ENCODE measurements at regions not wholly inside any gene's neighbourhood (a gene's known extent, or its start where the extent isn't known, plus 50 kb on each side); places are given as distances from the start of the nearest gene placed in this dataset.
A peak's percentile ranks its signal among the peaks of the same experiment; 100 is the strongest.

- DNase-seq (no peak), ATAC-seq (no peak)
- no peaks in the 10 kb centered on the region for H3K4me1 ChIP-seq
- no peaks in the 10 kb centered on the region for H3K27me3 ChIP-seq
- TF ChIP-seq POLR2A (IDR thresholded peaks at IDR 0.05) = no peak
- TF ChIP-seq CTCF (IDR thresholded peaks at IDR 0.05) = no peak
- no peaks in the 10 kb centered on the region for H3K36me3 ChIP-seq (replicated peaks in 1 of 2; ENCODE audit: insufficient read depth in 1 of 2, low read depth in 2 of 2)
- no peak overlapping the region for H3K27ac ChIP-seq
- H3K4me3 ChIP-seq = no peak overlapping the region
- intact Hi-C loops (cut with DNase I) = no loop called here
- H3K9me3 ChIP-seq = no peaks in the 10 kb centered on the region
These were observed 69.2 kb upstream of the TBC1D5 start for GRCh38 chr3:17811646-17812045.

GRCh38 chr3:17810759-17811158, 68.3 kb upstream of the TBC1D5 start:
- H3K4me3 ChIP-seq = no peak overlapping the region
- no peaks in the 10 kb centered on the region for H3K27me3 ChIP-seq
- no peaks in the 10 kb centered on the region for H3K4me1 ChIP-seq
- no peak for ATAC-seq
- intact Hi-C loops (cut with DNase I) = no loop called here
- peak in 4 of 7 experiments; percentile 36 to 46 (median 46) for TF ChIP-seq CTCF (IDR thresholded peaks at IDR 0.05)
- no peak for TF ChIP-seq POLR2A (IDR thresholded peaks at IDR 0.05)
- no peak for DNase-seq
- no peaks in the 10 kb centered on the region for H3K36me3 ChIP-seq (replicated peaks in 1 of 2; ENCODE audit: insufficient read depth in 1 of 2, low read depth in 2 of 2)
- no peak overlapping the region for H3K27ac ChIP-seq
- no peaks in the 10 kb centered on the region for H3K9me3 ChIP-seq

DNA sequence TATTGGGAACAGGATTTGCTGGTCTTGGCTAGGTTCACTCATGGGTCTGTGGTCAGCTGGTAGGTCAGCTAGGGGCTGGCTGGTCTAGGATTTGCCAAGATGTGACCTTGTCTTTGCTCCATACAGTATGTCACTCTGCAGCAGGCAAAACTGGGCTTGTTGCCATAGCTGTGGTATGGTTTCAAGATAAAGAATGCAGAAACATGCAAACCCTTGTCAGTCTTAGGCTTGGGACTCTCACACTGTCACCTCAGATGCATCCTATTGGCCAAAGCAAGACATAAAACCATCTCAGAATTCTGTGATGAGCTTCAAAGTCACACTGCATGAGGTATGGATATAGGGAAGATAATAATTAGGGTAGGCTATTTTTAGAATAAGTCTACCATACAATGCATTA, 66.6 kb upstream of the TBC1D5 start:
- Histone ChIP-seq H3K27me3 (no peaks in the 10 kb centered on the region), H3K4me1 (no peaks in the 10 kb centered on the region), H3K4me3 (no peak overlapping the region), H3K9me3 (no peaks in the 10 kb centered on the region), H3K36me3 (replicated peaks in 1 of 2; ENCODE audit: insufficient read depth in 1 of 2, low read depth in 2 of 2) (no peaks in the 10 kb centered on the region), H3K27ac (no peak overlapping the region)
- intact Hi-C loops (cut with DNase I) = no loop called here
- DNase-seq (peak in 1 of 4 donors; percentile 22), ATAC-seq (no peak)
- TF ChIP-seq POLR2A (IDR thresholded peaks at IDR 0.05) (no peak), CTCF (IDR thresholded peaks at IDR 0.05) (no peak)

GRCh38 chr3:17806876-17807275, 64.4 kb upstream of the TBC1D5 start:
- H3K4me1 ChIP-seq = no peaks in the 10 kb centered on the region
- no peak overlapping the region for H3K4me3 ChIP-seq
- no peak for ATAC-seq
- 65 to 91% methylated on average over 1 of the region's 1 CpG for WGBS, 2 donors
- no peaks in the 10 kb centered on the region for H3K9me3 ChIP-seq
- H3K36me3 ChIP-seq (replicated peaks in 1 of 2; ENCODE audit: insufficient read depth in 1 of 2, low read depth in 2 of 2) = no peaks in the 10 kb centered on the region
- TF ChIP-seq CTCF (IDR thresholded peaks at IDR 0.05) (no peak), POLR2A (IDR thresholded peaks at IDR 0.05) (no peak)
- intact Hi-C loops (cut with DNase I) = no loop called here
- no peak for DNase-seq
- H3K27ac ChIP-seq = no peak overlapping the region
- H3K27me3 ChIP-seq = no peaks in the 10 kb centered on the region

DNA sequence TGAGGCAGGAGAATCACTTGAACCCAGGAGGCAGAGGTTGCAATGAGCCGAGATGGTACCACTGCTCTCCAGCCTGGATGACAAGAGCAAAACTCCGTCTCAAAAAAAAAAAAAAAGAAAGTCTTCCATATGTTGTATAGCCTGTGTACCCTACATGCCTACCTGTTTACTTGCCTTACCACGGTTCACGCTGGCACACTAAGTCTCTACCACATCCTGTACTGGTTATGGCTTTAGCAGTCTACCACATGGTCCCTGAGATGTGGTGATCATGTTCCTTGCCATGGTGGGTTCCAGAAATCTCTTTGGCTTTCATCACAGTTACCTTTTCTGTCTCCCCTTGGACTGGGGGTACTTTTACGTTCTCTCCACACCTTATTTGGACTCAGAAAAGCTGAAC, 63.8 kb upstream of the TBC1D5 start:
- WGBS, 2 donors = 87 to 97% methylated on average over 5 of the region's 5 CpGs
- Histone ChIP-seq H3K36me3 (replicated peaks in 1 of 2; ENCODE audit: insufficient read depth in 1 of 2, low read depth in 2 of 2) (no peaks in the 10 kb centered on the region), H3K27ac (no peak overlapping the region), H3K27me3 (no peaks in the 10 kb centered on the region), H3K4me3 (no peak overlapping the region), H3K9me3 (no peaks in the 10 kb centered on the region), H3K4me1 (no peaks in the 10 kb centered on the region)
- DNase-seq (no peak), ATAC-seq (no peak)
- TF ChIP-seq CTCF (IDR thresholded peaks at IDR 0.05) = no peak
- no peak for TF ChIP-seq POLR2A (IDR thresholded peaks at IDR 0.05)
- intact Hi-C loops (cut with DNase I) = no loop called here
